NOMO-1 treated with dmso at 0.1 percent for 144 hours (cell line): ENCODE measurements at regions not wholly inside any gene's neighbourhood (a gene's known extent, or its start where the extent isn't known, plus 50 kb on each side); places are given as distances from the start of the nearest gene placed in this dataset.
"Not testable (repeated sequence)": the region's sequence is repeated elsewhere in the genome, so short reads cannot be mapped to it uniquely, and the experiment has no call there.

Experiments used
- DNase-seq: peaks from one replicate; lab custom pipeline; 2025; ENCODE audit not compliant: unreplicated experiment; lab: John Stamatoyannopoulos, UW

DNA sequence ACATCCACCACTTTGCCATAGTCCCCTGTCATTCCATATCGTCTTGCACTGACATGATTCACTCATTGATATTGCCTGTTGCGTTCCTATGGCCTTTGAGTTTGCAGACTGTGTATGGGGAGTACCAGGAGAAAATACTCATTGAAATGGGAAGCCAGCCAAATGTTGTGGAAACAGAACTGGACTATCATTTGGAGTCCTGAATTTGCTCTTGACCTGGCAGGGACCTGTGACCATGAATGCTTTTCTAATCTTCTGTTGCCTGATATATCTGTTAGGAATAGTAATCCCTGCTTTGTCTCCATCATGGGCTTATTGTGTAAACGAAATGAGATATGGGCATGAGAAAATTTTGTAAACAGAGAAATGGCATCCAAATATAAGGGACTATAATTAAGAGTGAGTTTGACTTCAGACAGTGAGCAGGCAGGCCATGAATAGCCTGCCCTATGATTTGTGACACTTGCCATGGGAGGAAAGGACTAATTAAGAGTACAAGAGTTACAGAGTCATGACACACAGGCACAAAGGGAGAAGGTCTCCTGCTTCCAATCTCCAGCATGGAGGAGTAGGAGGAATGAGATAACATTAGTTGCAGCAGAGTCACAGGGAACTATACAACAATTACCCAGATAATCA, 572.9 kb upstream of the SGCD start:
- DNase-seq = no peak

DNA sequence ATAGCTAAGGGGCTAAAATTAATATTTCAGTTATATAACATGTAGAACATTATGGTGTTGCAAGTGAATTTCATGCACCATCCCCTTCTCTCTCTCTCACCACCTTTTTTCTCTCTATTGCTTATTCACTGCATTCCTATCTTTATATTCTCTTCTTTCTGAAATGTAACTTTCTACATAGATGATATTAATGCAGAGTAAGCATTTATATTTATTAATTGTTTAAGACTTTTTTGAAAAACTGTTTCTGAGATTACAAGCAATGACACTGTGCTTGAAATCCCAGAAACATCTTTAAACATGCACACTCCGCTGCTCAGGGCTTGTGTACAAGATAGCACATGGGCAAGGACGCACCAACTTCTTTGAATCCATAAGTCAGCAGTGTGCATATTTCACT, 567.7 kb upstream of the SGCD start:
- no peak for DNase-seq

DNA sequence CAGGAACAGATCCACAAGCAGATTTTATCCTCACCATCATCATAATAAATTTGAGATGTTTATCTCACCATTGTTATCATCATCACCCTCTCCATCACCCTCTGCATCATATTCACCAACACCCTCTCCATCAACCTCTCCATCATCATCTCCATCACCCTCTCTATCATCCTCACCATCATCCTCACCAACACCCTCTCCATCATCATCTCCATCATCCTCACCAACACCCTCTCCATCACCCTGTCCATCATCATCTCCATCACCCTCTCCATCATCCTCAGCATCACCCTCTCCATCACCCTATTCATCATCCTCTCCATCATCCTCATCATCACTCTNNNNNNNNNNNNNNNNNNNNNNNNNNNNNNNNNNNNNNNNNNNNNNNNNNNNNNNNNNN, 567.0 kb upstream of the SGCD start:
- no peak for DNase-seq

DNA sequence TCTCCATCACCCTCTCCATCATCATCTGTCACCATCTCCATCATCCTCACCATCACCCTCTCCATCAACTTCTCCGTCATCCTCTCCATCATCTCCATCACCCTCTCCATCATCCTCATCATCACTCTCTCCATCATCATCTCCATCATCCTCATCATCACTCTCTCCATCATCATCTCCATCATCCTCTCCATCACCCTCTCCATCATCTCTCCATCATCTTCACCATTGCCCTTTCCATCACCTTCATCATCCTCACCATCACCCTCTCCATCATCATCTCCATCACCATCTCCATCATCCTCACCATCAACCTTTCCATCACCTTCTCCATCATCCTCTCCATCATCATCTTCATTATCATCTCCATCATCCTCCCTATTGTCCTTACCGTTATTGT, 565.5 kb upstream of the SGCD start:
- no peak for DNase-seq

DNA sequence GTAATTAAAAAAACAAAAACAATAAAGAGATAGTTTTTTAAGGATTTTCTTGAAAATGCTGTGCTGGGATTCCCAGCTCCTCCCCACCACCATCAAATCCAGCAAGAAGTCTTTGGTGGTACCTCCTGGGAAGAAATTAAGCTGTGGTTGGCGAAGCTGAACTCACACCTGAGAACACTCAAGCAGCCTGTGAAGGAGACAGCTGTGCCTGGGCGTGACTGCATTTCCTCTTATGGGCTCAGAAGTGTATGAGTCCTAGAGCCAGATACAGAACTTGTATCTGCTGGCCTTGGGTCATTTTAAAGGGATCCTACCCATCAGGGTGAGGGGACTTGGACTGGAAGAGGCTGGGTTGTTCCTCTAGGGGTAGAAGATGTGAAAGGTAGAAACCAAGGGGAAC, 561.2 kb upstream of the SGCD start:
- DNase-seq = no peak

DNA sequence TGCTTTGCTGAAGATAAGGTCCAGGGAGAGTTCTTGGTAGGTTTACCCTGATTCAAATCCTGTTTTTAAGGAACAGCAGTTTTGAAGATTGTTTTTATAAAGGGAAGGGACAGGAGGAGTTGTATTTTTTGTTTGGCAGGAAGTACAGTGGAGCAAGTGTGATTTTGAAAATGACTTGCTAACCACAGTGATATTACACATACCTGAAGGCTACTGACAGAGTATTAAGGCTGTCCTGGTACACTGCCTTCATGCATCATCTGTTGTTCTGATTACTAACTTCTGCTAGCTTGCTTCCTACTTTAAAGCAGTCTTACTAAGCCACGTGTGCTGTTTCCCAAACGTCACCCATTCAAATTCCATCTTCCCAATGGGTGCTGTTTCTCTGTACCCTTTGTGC, 559.5 kb upstream of the SGCD start:
- DNase-seq = no peak

DNA sequence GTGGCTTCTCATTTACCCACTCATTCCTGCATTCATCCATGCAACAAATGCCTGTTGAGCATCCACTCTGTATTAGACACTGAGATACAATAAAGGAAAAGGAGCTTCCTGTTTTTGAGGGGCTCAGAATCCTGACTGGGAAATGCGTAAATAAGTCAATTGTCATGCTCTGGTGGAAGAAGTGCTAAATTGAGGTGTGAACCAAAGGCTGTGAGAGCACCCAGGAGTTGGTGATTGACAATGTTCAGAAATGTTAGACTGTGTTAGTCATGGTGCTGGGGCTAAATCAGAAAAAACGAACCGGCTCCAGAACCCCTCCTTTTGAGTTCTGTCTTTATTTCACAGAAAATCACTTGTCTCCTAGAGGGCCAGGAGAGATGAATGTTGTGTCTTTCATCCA, 558.6 kb upstream of the SGCD start:
- no peak for DNase-seq

DNA sequence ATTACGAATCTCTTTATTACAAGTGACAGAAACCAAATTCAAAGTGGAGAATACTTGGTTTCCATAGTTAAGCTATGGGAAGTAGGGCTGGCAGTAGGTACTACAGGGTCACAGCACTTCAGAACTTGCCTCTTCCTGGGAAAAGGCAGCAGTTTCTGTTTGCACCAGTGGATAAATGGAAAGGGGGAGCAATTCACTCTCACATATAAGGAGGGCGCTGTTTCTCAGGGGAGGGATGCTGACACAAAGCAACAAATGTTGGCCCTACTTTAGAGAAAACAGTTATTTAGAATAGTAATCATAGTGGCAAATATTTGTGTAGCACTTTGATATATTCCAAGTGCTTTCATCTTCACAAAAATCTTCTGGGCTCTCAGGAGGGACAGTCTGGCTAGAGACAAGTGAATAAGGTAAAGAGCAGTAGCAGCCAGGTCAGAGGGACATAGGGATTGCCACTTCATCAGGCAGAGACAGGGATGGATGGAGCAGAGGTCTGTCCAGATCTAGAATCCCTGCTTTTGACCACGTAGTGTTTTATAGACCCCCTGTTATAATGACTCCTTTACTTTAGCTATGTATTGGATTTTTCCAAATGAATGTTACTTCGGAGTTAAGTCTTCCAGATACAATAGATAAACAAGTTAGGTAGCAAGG, 554.8 kb upstream of the SGCD start:
- no peak for DNase-seq

DNA sequence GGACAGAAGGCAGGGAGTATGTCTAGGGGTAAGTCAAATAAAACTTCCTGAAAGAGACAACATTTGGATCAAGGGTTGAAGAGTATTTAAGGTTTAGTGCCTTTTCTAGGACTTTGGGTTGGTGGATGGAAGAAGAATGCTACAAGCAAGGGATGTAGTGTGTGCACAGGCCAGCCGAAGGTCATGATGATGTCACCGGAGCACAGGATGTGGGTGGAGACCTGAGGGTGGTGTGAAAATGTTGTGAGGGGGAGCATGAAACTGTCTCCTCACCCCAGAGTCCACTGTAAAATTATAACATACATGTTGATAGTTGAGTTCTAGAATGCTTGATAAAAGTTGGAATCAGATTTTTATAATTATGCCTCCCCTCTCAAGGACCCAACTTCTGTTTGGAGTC, 553.3 kb upstream of the SGCD start:
- no peak for DNase-seq

DNA sequence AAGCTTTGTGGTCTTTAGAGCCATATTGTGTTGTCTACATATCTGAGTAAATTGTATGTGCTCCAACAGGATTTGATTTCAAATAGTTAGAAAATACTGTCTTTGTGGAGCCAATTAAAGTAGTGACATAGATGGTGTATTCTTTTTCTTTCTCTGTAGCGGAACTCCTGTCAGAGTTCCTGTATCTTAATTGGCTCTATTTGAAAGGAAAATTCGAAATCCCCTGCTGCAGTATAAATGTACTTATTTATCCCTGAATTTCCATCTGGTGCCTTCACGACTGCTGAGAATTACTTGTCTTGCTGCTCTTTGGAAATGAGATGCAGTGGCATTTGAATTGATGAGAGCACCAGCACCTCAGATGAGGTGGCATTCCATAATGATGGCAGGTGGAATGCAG, 546.7 kb upstream of the SGCD start:
- no peak for DNase-seq

DNA sequence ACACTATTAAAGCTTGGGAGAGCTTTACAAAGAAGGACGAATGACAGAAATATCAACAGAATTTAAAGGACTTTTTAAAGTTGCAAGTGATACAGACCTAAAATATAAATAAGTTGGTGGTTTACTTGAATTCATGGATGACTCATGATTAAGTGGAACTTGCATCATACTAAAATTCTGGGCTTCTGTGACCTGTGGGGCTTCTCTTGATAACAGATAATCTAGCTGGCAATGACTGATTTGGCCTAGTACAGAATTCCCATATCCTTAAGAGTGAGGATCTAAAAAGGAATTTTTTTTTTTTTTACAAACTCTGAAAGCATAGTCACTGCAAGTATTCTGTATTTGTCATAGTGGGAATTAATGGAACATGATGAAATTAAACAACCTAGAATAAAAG, 543.7 kb upstream of the SGCD start:
- DNase-seq = no peak

DNA sequence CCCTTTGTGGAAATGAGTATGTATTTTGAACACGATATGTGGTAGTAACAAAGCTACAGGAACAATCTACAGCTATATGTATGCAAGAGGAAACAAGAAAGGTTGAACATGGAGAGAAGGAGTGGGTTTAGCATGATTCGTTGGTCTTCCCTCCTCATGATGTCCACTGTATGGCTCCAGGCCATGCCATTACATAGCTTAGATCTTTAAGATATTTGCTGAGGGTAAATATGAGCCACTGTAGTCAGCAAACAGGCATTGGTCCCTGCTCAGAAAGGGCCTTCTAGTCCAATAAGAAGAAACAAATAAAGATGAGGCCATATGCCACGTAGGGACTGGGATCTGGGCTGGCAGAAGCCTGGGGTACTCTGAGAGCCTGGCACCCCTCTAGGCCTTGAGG, 543.2 kb upstream of the SGCD start:
- DNase-seq = no peak

DNA sequence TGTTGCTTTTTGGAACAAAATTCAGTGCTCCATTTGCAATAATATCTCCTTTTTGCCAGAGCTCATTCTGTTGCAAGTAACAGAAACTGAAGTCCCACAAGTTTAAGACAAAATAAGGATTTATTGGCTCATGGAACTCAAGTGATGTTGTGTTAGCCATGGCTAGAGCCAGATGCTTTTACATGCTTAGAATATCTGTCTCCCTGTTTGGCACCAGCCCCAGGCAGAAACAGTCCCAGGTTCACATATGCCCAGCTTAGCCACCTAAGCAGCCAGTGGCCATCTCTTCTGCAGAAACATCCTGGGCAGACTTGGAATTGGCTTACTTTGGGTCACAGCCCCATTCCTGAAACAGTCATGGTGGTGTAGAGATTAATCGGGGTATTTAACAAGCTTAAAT, 540.9 kb upstream of the SGCD start:
- DNase-seq = no peak

DNA sequence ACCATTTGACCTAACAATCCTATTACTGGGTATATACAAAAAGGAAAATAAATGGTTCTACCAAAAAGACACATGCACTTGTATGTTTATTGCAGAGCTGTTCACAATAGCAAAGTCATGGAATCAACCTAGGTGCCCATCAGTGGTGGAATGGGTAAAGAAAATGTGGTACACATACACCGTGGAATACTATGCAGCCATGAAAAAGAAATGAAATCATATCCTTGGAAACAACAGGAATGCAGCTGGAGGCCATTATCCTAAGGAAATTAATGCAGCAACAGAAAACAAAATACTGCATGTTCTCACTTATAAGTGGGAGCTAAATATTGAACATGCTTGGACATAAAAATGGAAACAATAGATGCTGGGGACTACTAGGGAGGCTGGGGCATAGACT, 534.1 kb upstream of the SGCD start:
- DNase-seq = no peak

DNA sequence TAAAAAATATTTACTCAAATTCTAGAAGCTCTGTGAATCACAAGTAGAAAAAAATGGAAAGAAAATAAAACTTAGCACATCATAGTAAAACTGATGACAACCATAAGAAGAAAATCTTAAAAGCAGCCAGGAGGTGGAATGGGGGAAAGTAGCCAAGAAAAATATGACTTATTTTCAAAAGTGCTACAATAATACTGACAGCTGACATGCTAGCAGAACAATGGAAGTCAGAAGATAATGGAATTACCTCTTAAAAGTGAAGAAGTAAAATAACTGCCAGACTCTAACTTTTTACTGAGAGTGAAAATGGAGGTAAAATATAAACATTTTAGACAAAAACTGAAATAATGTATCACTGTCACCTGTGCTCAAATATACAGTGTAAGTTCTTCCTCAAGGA, 532.2 kb upstream of the SGCD start:
- no peak for DNase-seq

DNA sequence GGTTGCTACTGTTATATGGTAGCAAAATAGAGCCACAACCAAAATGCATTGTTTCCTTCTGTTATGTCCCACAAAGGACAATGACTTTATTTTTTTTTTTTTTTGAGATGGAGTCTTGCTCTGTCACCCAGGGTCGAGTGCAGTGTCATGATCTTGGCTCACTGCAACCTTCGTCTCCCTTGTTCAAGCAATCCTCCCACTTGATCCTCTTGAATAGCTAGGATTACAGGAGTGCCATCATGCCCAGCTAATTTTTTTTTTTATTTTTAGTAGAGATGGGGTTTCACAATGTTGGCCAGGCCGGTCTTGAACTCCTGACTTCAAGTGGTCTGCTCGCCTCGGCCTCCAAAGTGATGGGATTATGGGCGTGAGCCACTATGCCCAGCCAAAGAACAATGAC, 527.7 kb upstream of the SGCD start:
- no peak for DNase-seq

DNA sequence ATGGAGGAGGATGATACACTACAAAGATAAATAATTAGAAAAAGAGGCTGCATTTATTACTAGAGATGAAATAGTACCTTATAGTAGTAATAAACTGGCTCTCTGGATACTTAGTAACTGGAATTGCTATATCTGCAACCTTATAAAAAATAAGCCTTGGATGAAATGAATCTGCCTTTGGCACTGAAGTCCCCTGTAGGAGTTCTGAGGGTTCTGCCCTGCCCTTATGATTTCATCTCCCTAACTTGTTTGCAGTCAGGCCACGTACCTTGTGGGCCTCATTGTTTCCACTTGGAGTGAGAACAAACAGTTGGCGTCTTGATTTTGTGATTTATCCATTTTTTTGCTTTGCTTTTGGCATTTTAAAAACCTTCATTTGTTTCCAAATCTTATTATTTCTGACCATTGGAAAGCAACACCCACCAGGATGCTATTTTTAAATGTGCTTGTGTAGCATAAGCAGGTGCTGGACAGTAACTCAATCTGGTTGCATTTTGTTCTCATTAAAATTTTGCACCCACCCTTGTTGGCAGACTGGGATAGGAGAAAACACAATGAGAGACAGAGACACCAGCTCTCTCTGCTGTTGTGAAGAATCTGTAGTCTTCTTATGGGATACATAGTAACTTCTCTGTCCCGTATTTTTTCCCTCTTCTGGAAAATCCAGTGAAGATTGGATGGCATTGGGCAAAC, 518.9 kb upstream of the SGCD start:
- no peak for DNase-seq

DNA sequence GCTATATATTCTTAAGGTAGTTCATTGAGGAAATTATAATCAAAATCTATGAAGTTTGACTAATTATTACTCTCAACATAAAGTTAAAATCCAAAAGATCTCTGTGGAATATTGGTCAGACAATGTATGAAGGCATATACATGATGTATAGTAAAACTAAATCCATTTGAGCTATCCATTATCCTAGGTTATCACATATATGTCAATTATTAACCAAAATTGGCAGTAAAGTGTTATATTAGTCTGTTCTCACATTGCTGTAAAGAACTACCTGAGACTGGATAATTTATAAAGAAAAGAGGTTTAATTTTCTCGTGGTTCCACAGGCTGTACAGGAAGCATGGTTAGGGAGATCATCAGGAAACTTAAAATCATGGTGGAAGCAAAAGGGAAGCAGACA, 511.7 kb upstream of the SGCD start:
- no peak for DNase-seq

DNA sequence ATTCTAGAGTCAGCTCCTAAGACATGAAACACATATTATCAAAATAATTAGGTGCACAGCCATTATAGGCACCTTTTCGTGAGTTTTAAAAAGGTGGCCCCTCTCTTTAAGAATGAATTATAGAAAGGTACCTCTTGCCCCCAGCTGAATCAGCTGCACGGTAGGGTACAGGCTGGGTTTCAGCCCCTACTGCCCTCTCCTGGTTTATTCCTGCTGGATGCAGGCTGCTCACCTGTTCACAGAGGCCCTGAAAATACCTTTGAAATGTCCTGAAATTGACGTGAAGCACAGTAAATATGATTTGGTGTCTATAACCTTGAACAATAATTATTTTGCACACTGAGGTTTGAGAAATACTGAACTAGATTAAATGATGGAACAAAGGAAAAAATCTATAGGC, 504.8 kb upstream of the SGCD start:
- no peak for DNase-seq

DNA sequence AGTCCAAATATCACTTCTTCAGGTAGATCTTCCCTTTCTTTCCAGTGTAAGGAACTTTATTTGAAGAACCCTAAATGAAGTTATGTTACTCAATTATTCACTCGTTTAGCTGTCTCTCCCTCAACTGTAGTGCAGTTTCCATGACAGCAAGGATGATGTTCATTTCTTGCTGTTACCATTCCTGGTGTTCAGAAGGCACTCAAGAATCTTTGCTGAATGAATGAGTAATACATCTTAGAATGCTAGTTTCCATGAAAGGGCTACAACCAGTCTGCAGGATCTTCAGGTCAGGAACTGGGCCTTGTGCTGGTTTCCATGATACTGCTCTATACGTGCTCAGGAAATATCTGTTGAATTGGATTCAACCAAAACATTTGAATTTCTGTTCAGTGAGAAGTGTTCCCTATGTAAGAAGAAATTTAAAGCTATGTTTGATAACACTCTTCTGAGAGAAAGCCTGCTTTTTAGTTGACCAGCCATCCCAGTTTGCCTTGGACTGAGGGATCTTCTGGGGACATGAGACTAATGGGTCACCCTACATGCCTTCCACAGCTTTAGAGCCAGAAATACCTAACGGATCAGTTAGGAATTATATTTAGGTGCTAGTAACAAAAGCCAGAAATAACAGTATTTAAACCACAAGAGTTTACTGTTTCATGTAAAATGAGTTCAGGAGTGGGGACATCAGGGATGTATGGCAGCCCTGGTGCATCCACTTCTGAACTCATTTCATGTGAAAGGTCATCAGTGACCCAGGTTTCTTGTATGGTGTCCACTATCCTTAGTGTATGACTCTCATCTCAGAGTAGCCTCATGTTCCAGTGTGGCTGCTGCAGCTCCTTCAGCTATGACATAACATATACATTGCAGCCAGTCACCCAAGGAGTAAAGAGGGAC, 500.1 kb upstream of the SGCD start:
- DNase-seq = no peak

DNA sequence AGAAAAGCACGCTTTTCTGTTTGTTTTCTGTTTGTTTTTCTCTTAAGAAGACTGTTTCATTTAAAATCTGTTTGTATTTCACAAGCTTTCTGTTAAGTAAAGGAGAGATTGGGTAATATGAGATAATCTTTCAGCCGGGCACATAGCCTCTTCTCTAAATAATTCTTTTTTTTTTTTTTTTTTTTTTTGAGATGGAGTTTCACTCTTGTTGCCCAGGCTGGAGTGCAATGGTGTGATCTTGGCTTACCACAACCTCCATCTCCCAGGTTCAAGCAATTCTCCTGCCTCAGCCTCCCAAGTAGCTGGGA, 499.5 kb upstream of the SGCD start:
- DNase-seq = not testable (repeated sequence)

DNA sequence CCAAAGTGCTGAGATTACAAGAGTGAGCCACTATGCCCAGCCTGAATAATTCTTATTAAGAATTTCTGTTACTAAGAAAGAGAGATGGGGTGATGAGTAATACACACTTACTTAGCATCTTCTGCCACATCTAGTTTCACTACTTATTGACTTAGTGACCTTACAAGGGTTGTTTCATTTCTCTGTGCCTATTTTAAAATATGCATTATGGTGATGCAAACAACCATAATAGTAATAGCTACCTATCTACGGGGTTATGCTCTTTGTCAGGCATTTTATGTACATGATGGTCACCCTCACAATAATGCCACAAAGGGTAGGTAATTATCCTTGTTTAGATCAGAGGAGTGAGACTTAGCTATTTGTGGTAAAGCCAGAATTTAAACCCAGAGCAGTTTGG, 499.0 kb upstream of the SGCD start:
- DNase-seq = no peak
